K562 (cell line): ENCODE measurements at regions not wholly inside any gene's neighbourhood (a gene's known extent, or its start where the extent isn't known, plus 50 kb on each side); places are given as distances from the start of the nearest gene placed in this dataset.

Experiments used
- GABPB1 ChIP-seq: sonication (generic); formaldehyde crosslinking; IDR thresholded peaks from 2 replicates; pipeline ENCODE4 v1.8.0; 2022; ENCODE audit warnings: mild to moderate bottlenecking, missing genetic modification reagents
- HDAC6 ChIP-seq: IDR thresholded peaks from 2 replicates; pipeline ENCODE4 v1.6.1; 2012; ENCODE audit warnings: low read depth, mild to moderate bottlenecking, control low read depth, inconsistent platforms, low read length, moderate library complexity
- NFYB ChIP-seq: IDR thresholded peaks from 2 replicates; pipeline ENCODE4 v1.6.1; 2011; ENCODE audit warnings: mild to moderate bottlenecking, moderate library complexity; ENCODE audit not compliant: insufficient read length; ENCODE audit errors: extremely low read depth
- REST ChIP-seq, 2 experiments: fragments of 450-650 bp; formaldehyde crosslinking in 1 of 2; IDR thresholded peaks; 2 replicates each; pipeline versions ENCODE4 v1.4.0 to v1.6.1; 2014 to 2020; ENCODE audit warnings: mild to moderate bottlenecking in 2 of 2, borderline replicate concordance in 1 of 2, low read depth in 1 of 2
- SMAD1 ChIP-seq: fragments of 150-350 bp; IDR thresholded peaks from 2 replicates; pipeline ENCODE4 v1.6.1; 2014; ENCODE audit warnings: low read length, low read depth; ENCODE audit not compliant: partially characterized antibody
- TAF1 ChIP-seq: IDR thresholded peaks from 2 replicates; pipeline ENCODE4 v1.6.1; 2011; ENCODE audit warnings: mild to moderate bottlenecking, low read length, moderate library complexity; ENCODE audit not compliant: insufficient read depth, control insufficient read depth, severe bottlenecking; ENCODE audit errors: extremely low read depth
- ZNF79 ChIP-seq: fragments of 250-450 bp; sonication (Bioruptor Pico); IDR thresholded peaks from 2 replicates; pipeline ENCODE4 v1.4.0; 2020; ENCODE audit warnings: low read depth, mild to moderate bottlenecking, moderate library complexity

DNA sequence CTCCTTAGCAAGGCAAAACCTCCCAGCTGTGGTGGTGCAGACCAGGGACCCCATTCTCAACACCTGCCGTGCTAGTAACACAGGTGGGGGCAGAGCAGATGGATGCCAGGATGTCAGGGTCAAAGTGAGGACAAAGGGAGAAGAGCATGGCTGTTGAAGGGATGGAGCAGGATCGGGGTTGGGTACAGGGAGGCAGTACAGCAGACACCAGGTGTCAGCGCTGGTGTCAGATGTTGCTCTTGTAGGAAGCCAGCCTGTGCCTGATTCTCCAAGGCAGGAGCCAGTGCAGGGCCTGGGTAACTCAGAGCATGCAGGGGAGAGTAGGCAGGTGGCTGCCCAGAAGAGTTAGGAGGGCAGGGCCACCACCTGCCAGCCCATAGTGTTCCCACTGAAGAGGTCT lies 222.1 kb upstream of the SPRED2 start (continued):
- no peak for TF ChIP-seq REST (IDR thresholded peaks at IDR 0.05; ENCODE audit: borderline replicate concordance)
- TF ChIP-seq REST (CRISPR knock-in tag; IDR thresholded peaks at IDR 0.05; ENCODE audit: low read depth): no peak
- TF ChIP-seq ZNF79 (CRISPR knock-in tag): no peak
- TF ChIP-seq GABPB1: no peak
- no peak for TF ChIP-seq SMAD1
- no peak for TF ChIP-seq HDAC6
- no peak for TF ChIP-seq NFYB
- no peak for TF ChIP-seq TAF1
